Activated CD4-positive, alpha-beta T cell treated with anti-CD3 and anti-CD28 coated beads, Interleukin-2, amount 50 U/mL, for 4 hours (primary cell): ENCODE measurements at regions not wholly inside any gene's neighbourhood (a gene's known extent, or its start where the extent isn't known, plus 50 kb on each side); places are given as distances from the start of the nearest gene placed in this dataset.

Experiments
- DNase-seq, 2 experiments: peaks; one replicate each; pipeline ENCODE4 v3.0.0-alpha.2; 2020

GRCh38 chr2:21254170-21254965 lies 130.6 kb downstream of the TDRD15 start:
- no peak for DNase-seq

GRCh38 chr2:21256006-21256405 lies 132.2 kb downstream of the TDRD15 start:
- no peak for DNase-seq

- DNase-seq, result no peak
Observed at GRCh38 chr2:21257621-21258020, 133.9 kb downstream of the TDRD15 start.

GRCh38 chr2:21258082-21258481 lies 134.3 kb downstream of the TDRD15 start:
- DNase-seq, result no peak

GRCh38 chr2:21260311-21260710 lies 136.5 kb downstream of the TDRD15 start:
- DNase-seq, result no peak

GRCh38 chr2:21261591-21261990 lies 137.8 kb downstream of the TDRD15 start:
- no peak for DNase-seq

GRCh38 chr2:21262426-21262940 lies 138.7 kb downstream of the TDRD15 start:
- no peak for DNase-seq

- DNase-seq, result no peak
Observed at GRCh38 chr2:21263622-21264021, 139.9 kb downstream of the TDRD15 start.

- DNase-seq, result no peak
Observed at GRCh38 chr2:21265752-21266151, 142.0 kb downstream of the TDRD15 start.

GRCh38 chr2:21267232-21267835 lies 143.6 kb downstream of the TDRD15 start:
- DNase-seq, result no peak

GRCh38 chr2:21268197-21268877 lies 144.6 kb downstream of the TDRD15 start:
- DNase-seq, result no peak

- no peak for DNase-seq
Observed at GRCh38 chr2:21268878-21269224, 145.1 kb downstream of the TDRD15 start.

- DNase-seq, result no peak
Observed at GRCh38 chr2:21269382-21269781, 145.6 kb downstream of the TDRD15 start.

- DNase-seq, result no peak
Observed at GRCh38 chr2:21270083-21270491, 146.3 kb downstream of the TDRD15 start.

GRCh38 chr2:21270708-21271122 lies 146.9 kb downstream of the TDRD15 start:
- no peak for DNase-seq

GRCh38 chr2:21276163-21276562 lies 152.4 kb downstream of the TDRD15 start:
- no peak for DNase-seq

GRCh38 chr2:21277068-21278056 lies 153.6 kb downstream of the TDRD15 start:
- no peak for DNase-seq

GRCh38 chr2:21279525-21279924 lies 155.8 kb downstream of the TDRD15 start:
- no peak for DNase-seq

GRCh38 chr2:21280793-21281192 lies 157.0 kb downstream of the TDRD15 start:
- DNase-seq, result no peak

GRCh38 chr2:21281384-21281783 lies 157.6 kb downstream of the TDRD15 start:
- no peak for DNase-seq

- no peak for DNase-seq
Observed at GRCh38 chr2:21281791-21282514, 158.2 kb downstream of the TDRD15 start.

- DNase-seq, result no peak
Observed at GRCh38 chr2:21282515-21282898, 158.7 kb downstream of the TDRD15 start.
